Mesenchymal stem cell (in vitro differentiated cells and primary cell): ENCODE measurements at regions not wholly inside any gene's neighbourhood (a gene's known extent, or its start where the extent isn't known, plus 50 kb on each side); places are given as distances from the start of the nearest gene placed in this dataset.
A peak's percentile ranks its signal among the peaks of the same experiment; 100 is the strongest.

Experiments used
- DNase-seq: peaks from one replicate; pipeline ENCODE4 v3.0.0-alpha.2; 2013
- H2AFZ ChIP-seq: one replicate; pipeline ENCODE4 v1.6.1; 2013; ENCODE audit warnings: low read depth, mild to moderate bottlenecking, control low read depth, inconsistent platforms, low read length, moderate library complexity
- H2AK5ac ChIP-seq: 2 replicates; pipeline ENCODE4 v1.6.1; 2013; ENCODE audit warnings: low read length, moderate library complexity, mild to moderate bottlenecking, inconsistent platforms; ENCODE audit not compliant: severe bottlenecking
- H2BK120ac ChIP-seq: one replicate; pipeline ENCODE4 v1.6.1; 2013; ENCODE audit warnings: low read depth, mild to moderate bottlenecking, inconsistent platforms, low read length, moderate library complexity
- H2BK12ac ChIP-seq, 2 experiments: one replicate each; pipeline ENCODE4 v1.6.1; 2013; ENCODE audit warnings: inconsistent platforms in 2 of 2, low read length in 2 of 2, mild to moderate bottlenecking in 2 of 2, moderate library complexity in 2 of 2, control low read depth in 1 of 2
- H2BK15ac ChIP-seq: one replicate; pipeline ENCODE4 v1.6.1; 2013; ENCODE audit warnings: mild to moderate bottlenecking, low read depth, inconsistent platforms; ENCODE audit not compliant: poor library complexity, severe bottlenecking
- H2BK5ac ChIP-seq: 2 replicates; pipeline ENCODE4 v1.6.1; 2013; ENCODE audit warnings: low read depth, mild to moderate bottlenecking, low read length, control low read depth, inconsistent platforms; ENCODE audit not compliant: poor library complexity, severe bottlenecking
- H3K14ac ChIP-seq, 2 experiments: one replicate each; pipeline ENCODE4 v1.6.1; 2013; ENCODE audit warnings: inconsistent platforms in 2 of 2, low read length in 2 of 2, control low read depth in 1 of 2, mild to moderate bottlenecking in 1 of 2, moderate library complexity in 1 of 2
- H3K18ac ChIP-seq, 2 experiments: one replicate each; pipeline ENCODE4 v1.6.1; 2013; ENCODE audit warnings: inconsistent platforms in 2 of 2, low read length in 2 of 2, control low read depth in 1 of 2, low read depth in 1 of 2, mild to moderate bottlenecking in 1 of 2
- H3K23ac ChIP-seq, 2 experiments: one replicate each; pipeline ENCODE4 v1.6.1; 2013; ENCODE audit warnings: inconsistent platforms in 2 of 2, low read length in 2 of 2, mild to moderate bottlenecking in 2 of 2, moderate library complexity in 2 of 2, control low read depth in 1 of 2
- H3K27ac ChIP-seq: 2 replicates; pipeline ENCODE4 v1.5.1; 2013; ENCODE audit warnings: mild to moderate bottlenecking, moderate library complexity, low read length, control low read depth, inconsistent platforms; ENCODE audit not compliant: poor library complexity, severe bottlenecking
- H3K27me3 ChIP-seq, 2 experiments: 2 replicates each; pipeline versions ENCODE4 v1.6.1 to v1.7.0; 2013; ENCODE audit warnings: low read length in 2 of 2, mild to moderate bottlenecking in 2 of 2, moderate library complexity in 2 of 2, control low read depth in 1 of 2, inconsistent platforms in 1 of 2; ENCODE audit not compliant: control insufficient read depth in 1 of 2, insufficient read depth in 1 of 2
- H3K36me3 ChIP-seq, 2 experiments: 2 replicates each; pipeline versions ENCODE4 v1.6.1 to v1.7.0; 2013; ENCODE audit warnings: low read length in 2 of 2, control low read depth in 1 of 2, inconsistent platforms in 1 of 2, low read depth in 1 of 2, mild to moderate bottlenecking in 1 of 2; ENCODE audit not compliant: insufficient read depth in 2 of 2, control insufficient read depth in 1 of 2
- H3K4ac ChIP-seq, 2 experiments: one replicate each; pipeline ENCODE4 v1.6.1; 2013; ENCODE audit warnings: inconsistent platforms in 2 of 2, low read length in 2 of 2, mild to moderate bottlenecking in 2 of 2, moderate library complexity in 2 of 2, control low read depth in 1 of 2, low read depth in 1 of 2
- H3K4me1 ChIP-seq: 2 replicates; pipeline ENCODE4 v1.6.1; 2013; ENCODE audit warnings: low read depth, low read length, control low read depth; ENCODE audit not compliant: control insufficient read depth, insufficient read depth
- H3K4me2 ChIP-seq: 2 replicates; pipeline ENCODE4 v1.6.1; 2013; ENCODE audit warnings: low read length, mild to moderate bottlenecking, inconsistent platforms; ENCODE audit not compliant: poor library complexity, severe bottlenecking
- H3K4me3 ChIP-seq, 2 experiments: 2 replicates each; pipeline versions ENCODE4 v1.5.1 to v1.7.0; 2013; ENCODE audit warnings: low read length in 2 of 2, mild to moderate bottlenecking in 2 of 2, control low read depth in 1 of 2, low read depth in 1 of 2; ENCODE audit not compliant: insufficient read depth in 1 of 2
- H3K79me1 ChIP-seq: replicated peaks from 2 replicates; pipeline ENCODE4 v1.6.1; 2013; ENCODE audit warnings: mild to moderate bottlenecking, control low read depth, low read length, inconsistent platforms; ENCODE audit not compliant: poor library complexity, severe bottlenecking
- H3K9ac ChIP-seq: 2 replicates; pipeline ENCODE4 v1.7.0; 2013; ENCODE audit warnings: mild to moderate bottlenecking, low read length, moderate library complexity
- H3K9me3 ChIP-seq: 2 replicates; pipeline ENCODE4 v1.7.0; 2013; ENCODE audit warnings: mild to moderate bottlenecking, low read length; ENCODE audit not compliant: control insufficient read depth
- H4K8ac ChIP-seq: one replicate; pipeline ENCODE4 v1.6.1; 2013; ENCODE audit warnings: inconsistent platforms, mild to moderate bottlenecking, low read length, moderate library complexity
- H4K91ac ChIP-seq: one replicate; pipeline ENCODE4 v1.6.1; 2013; ENCODE audit warnings: mild to moderate bottlenecking, low read length, inconsistent platforms
- WGBS: methylation state at CpG from one replicate; pipeline ENCODE4 v1.1.7; 2013; ENCODE audit warnings: mixed read lengths; 5-methylcytosine and 5-hydroxymethylcytosine counted together

DNA sequence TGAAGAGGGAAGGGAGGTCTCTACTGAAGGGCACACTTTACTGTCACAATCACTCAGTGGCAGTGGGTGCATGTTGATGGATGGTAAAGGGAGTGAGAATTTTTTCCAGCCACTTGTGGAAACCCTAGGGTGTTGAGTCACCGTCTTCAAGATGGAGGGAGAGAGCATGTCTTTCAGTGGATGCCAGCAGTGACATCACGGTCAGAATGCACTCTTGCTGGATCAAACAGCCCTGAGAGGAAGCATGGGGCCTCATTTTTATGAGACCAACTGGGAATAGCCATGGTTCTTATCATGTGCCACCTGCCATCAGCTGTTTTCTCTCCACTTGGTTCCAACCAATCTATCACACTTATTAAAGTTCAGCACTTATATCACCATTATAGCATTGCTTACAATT is 182.5 kb downstream of the KCNRG start:
- no peak overlapping the region for H4K91ac ChIP-seq
- WGBS: 73% methylated on average over 2 of the region's 2 CpGs

DNA sequence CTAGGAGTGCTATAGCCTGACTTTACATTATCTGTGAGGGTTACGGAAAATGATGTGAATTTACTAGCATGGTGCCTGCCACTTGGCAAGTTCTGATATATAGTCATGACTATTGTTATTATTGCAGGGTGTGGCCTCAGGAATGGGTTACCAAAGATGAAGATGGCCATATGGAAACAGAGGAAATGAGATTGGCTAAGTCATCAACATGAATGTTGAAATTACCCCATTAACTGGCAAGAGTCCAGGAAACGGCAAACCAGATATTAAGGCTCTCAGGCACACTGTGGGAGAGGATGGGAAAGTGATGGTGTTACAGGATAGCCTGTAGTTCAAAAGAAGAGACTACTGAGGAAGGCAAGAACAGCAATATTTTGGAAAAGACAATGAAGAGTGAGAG is 183.3 kb downstream of the KCNRG start:
- Histone ChIP-seq H3K27me3 (no peaks in the 10 kb centered on the region), H3K14ac (no peak overlapping the region), H3K27ac (no peak overlapping the region), H3K4me3 (no peak overlapping the region), H4K91ac (no peak overlapping the region), H2BK15ac (no peak overlapping the region), H3K36me3 (no peaks in the 10 kb centered on the region), H3K23ac (no peak overlapping the region), H3K9me3 (no peaks in the 10 kb centered on the region), H2AK5ac (no peak overlapping the region), H4K8ac (no peak overlapping the region), H3K4me1 (no peaks in the 10 kb centered on the region), H3K4ac (no peak overlapping the region), H3K9ac (no peak overlapping the region), H3K79me1 (no peaks in the 10 kb centered on the region), H2BK120ac (no peak overlapping the region), H2AFZ (no peak overlapping the region), H2BK5ac (no peak overlapping the region), H2BK12ac (no peak overlapping the region), H3K4me2 (no peak overlapping the region), H3K18ac (no peak overlapping the region)
- DNase-seq: no peak
- WGBS: 82% methylated on average over 2 of the region's 2 CpGs

More for the DNA sequence above, 182.5 kb downstream of the KCNRG start:
- Histone ChIP-seq H3K27ac (no peak overlapping the region), H3K9ac (no peak overlapping the region), H2BK5ac (no peak overlapping the region), H2AK5ac (no peak overlapping the region), H2BK12ac (no peak overlapping the region), H3K4me2 (no peak overlapping the region), H3K18ac (no peak overlapping the region), H3K4me1 (no peaks in the 10 kb centered on the region), H2BK120ac (no peak overlapping the region), H3K27me3 (no peaks in the 10 kb centered on the region), H3K4me3 (no peak overlapping the region), H3K9me3 (no peaks in the 10 kb centered on the region), H4K8ac (no peak overlapping the region), H3K36me3 (no peaks in the 10 kb centered on the region), H2BK15ac (no peak overlapping the region), H3K4ac (no peak overlapping the region), H3K79me1 (no peaks in the 10 kb centered on the region), H3K23ac (no peak overlapping the region), H3K14ac (no peak overlapping the region), H2AFZ (no peak overlapping the region)
- DNase-seq: no peak

DNA sequence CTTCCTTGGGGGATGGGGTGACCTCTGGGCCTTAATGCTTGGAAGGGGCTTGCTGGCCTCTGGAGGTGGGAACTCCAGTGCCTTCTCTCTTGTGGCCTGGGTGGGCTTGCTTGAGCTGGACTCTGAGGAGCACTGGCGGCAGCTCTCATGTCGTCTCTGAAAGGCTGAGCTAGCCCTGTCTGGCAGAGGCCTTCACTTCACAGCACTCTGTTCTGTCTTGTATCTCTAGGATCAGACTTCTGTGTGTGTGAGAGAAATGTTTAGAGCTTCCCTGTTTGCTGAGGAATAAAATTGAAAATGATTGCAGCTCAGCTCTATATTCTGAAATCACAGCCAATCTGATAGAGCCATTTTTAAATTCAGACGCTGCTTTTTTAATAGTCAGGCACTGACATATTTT is 185.3 kb downstream of the KCNRG start:
- Histone ChIP-seq H2BK120ac (no peak overlapping the region), H3K36me3 (no peaks in the 10 kb centered on the region), H3K9ac (peak overlapping the region; percentile 37), H3K4ac (no peak overlapping the region), H3K4me1 (no peaks in the 10 kb centered on the region), H2BK15ac (no peak overlapping the region), H2AK5ac (no peak overlapping the region), H2BK12ac (peak overlapping the region in 1 of 2 experiments; percentile 90), H3K27me3 (no peaks in the 10 kb centered on the region), H4K91ac (no peak overlapping the region), H3K79me1 (no peaks in the 10 kb centered on the region), H3K18ac (peak overlapping the region in 1 of 2 experiments; percentile 42), H3K14ac (no peak overlapping the region), H2AFZ (no peak overlapping the region), H3K23ac (no peak overlapping the region), H3K4me2 (no peak overlapping the region), H3K4me3 (no peak overlapping the region), H4K8ac (peak overlapping the region; percentile 87), H3K9me3 (no peaks in the 10 kb centered on the region), H2BK5ac (no peak overlapping the region), H3K27ac (no peak overlapping the region)
- WGBS: 48% methylated on average over 2 of the region's 3 CpGs
- no peak for DNase-seq

DNA sequence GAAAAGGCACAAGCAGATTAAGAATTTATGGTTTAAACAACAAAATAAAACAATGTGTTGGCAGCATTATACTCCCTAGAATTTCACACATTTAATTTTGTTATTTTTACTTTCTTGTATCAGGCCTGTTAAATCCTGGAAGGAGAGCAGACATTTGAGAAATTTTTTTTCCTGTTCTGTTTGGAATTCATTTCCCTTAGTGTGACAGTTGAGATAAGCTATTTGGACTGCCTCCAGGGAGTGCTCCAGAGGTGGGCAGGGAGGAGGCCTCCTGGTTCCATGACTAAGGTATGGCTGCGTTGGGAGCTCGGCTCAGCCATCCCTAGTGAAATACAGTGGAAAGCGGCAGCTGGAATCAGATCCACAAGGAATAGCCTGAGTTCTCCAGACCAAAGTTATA is 185.7 kb downstream of the KCNRG start:
- Histone ChIP-seq H3K79me1 (no peaks in the 10 kb centered on the region), H3K14ac (no peak overlapping the region), H3K4me2 (no peak overlapping the region), H3K4ac (no peak overlapping the region), H3K4me3 (no peak overlapping the region), H2BK12ac (no peak overlapping the region), H3K27me3 (no peaks in the 10 kb centered on the region), H3K4me1 (no peaks in the 10 kb centered on the region), H2AFZ (no peak overlapping the region), H2BK120ac (no peak overlapping the region), H4K91ac (no peak overlapping the region), H3K9me3 (no peaks in the 10 kb centered on the region), H3K27ac (no peak overlapping the region), H3K9ac (peak overlapping the region; percentile 37), H3K36me3 (no peaks in the 10 kb centered on the region), H2AK5ac (no peak overlapping the region), H3K23ac (no peak overlapping the region), H2BK5ac (no peak overlapping the region), H3K18ac (no peak overlapping the region), H2BK15ac (no peak overlapping the region), H4K8ac (no peak overlapping the region)
- DNase-seq: no peak
- WGBS: 90% methylated on average over 3 of the region's 3 CpGs
